22Rv1 (cell line): ENCODE measurements at regions not wholly inside any gene's neighbourhood (a gene's known extent, or its start where the extent isn't known, plus 50 kb on each side); places are given as distances from the start of the nearest gene placed in this dataset.

Experiments
- ZFX ChIP-seq: fragments of 450-650 bp; IDR thresholded peaks from 2 replicates; pipeline ENCODE4 v1.6.1; 2017; ENCODE audit warnings: antibody characterized with exemption, borderline replicate concordance
- TF ChIP-seq, protein P1 (sequence below): fragments of 450-650 bp; IDR thresholded peaks from 2 replicates; pipeline ENCODE4 v1.5.1; 2017; ENCODE audit warnings: mild to moderate bottlenecking

DNA sequence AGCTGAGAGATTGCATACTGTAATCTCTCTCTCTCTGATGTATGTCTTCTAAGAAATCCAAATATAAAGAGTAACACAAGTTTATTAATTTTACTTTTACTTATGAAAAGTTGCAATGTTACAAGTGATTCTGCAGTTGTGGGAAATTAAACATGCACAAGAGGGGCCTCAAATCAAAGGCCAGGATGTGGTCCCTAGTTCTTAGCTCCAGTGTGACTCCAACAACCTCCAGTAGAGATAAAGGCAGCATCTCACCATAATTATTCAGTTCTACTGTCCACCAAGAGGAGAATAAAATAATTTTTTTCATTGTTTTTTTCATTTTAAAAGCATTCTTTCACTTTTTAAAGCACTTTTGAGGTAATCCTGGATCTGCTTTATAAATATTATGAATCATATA is 223.3 kb downstream of the RAP2B start:
- TF ChIP-seq, protein P1, sequence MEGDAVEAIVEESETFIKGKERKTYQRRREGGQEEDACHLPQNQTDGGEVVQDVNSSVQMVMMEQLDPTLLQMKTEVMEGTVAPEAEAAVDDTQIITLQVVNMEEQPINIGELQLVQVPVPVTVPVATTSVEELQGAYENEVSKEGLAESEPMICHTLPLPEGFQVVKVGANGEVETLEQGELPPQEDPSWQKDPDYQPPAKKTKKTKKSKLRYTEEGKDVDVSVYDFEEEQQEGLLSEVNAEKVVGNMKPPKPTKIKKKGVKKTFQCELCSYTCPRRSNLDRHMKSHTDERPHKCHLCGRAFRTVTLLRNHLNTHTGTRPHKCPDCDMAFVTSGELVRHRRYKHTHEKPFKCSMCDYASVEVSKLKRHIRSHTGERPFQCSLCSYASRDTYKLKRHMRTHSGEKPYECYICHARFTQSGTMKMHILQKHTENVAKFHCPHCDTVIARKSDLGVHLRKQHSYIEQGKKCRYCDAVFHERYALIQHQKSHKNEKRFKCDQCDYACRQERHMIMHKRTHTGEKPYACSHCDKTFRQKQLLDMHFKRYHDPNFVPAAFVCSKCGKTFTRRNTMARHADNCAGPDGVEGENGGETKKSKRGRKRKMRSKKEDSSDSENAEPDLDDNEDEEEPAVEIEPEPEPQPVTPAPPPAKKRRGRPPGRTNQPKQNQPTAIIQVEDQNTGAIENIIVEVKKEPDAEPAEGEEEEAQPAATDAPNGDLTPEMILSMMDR: no peak
- no peak for TF ChIP-seq ZFX
